Brain microvascular endothelial cell (primary cell): ENCODE measurements at regions not wholly inside any gene's neighbourhood (a gene's known extent, or its start where the extent isn't known, plus 50 kb on each side); places are given as distances from the start of the nearest gene placed in this dataset.

Experiments used
- DNase-seq: peaks from one replicate; pipeline ENCODE4 v3.0.0-alpha.2; 2020
- H3K27ac ChIP-seq: fragments of 250-450 bp; sonication (Bioruptor Pico); 2 replicates; pipeline ENCODE4 v1.5.1; 2020; ENCODE audit warnings: mild to moderate bottlenecking, moderate library complexity
- H3K27me3 ChIP-seq: fragments of 250-450 bp; sonication (Bioruptor Pico); replicated peaks from 2 replicates; pipeline ENCODE4 v1.5.1; 2020; ENCODE audit warnings: mild to moderate bottlenecking
- H3K36me3 ChIP-seq: fragments of 250-450 bp; sonication (Bioruptor Pico); replicated peaks from 2 replicates; pipeline ENCODE4 v1.5.1; 2020; ENCODE audit warnings: mild to moderate bottlenecking
- H3K4me3 ChIP-seq: 2 replicates; pipeline ENCODE4 v1.5.1; 2011; ENCODE audit warnings: low read depth, mild to moderate bottlenecking, control low read depth, low read length, moderate library complexity
- CTCF ChIP-seq: IDR thresholded peaks from 2 replicates; pipeline ENCODE4 v1.5.1; 2011; ENCODE audit warnings: low read depth, mild to moderate bottlenecking, moderate library complexity, low read length, control low read depth, inconsistent platforms; ENCODE audit errors: missing control alignments
- in situ Hi-C: cut with HindIII; loops from 2 replicates; pipeline ENCODE4 v1.10.0; 2017; ENCODE audit warnings: low sequenced_read_pairs, low pct_ligation_motif_present

DNA sequence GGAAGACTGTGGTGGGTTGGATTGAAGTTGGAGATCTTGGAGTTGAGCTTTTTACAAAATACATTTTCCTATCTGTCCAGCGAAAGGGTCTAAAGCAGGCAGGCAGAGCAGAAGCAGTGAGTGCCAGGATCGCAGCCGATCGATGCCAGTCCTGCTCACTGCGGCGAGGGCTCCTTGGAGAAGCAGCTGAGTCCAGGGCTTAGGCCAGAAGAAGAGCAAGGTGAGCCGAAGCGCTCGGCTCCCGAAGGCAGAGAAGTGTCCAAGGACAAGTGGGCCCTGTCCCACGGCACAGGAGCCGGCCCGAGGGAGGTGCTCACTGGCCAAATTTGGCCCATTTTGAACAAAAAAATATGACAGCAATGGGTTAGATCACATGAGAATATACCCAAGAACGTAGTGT lies 637.8 kb downstream of the BRD1 start:
- Histone ChIP-seq H3K36me3 (no peaks in the 10 kb centered on the region), H3K27me3 (no peaks in the 10 kb centered on the region), H3K4me3 (no peak overlapping the region), H3K27ac (no peak overlapping the region)
- in situ Hi-C loops = no loop called here
- no peak for DNase-seq
- no peak for TF ChIP-seq CTCF

DNA sequence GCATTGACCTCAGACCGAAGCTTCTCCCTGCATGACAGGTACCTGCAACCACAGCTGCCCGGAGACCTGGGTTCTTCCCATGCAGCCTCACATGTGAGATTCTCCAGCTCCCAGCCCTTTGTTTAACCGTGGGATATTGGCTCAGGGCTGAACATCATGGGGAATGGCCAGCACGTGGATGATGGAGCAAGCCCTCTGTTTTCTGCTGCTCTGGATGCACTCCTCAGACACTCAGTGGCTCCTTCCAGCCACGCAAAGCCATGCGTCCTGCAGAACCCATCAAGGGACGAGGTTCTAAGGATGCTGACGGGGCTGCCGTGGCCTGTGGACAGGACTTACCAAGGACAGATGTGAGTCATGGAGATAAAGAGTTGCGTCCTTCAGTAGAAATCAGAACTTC lies 639.1 kb downstream of the BRD1 start:
- no peak for TF ChIP-seq CTCF
- Histone ChIP-seq H3K27me3 (no peaks in the 10 kb centered on the region), H3K4me3 (no peak overlapping the region), H3K36me3 (no peaks in the 10 kb centered on the region), H3K27ac (no peak overlapping the region)
- in situ Hi-C loops = no loop called here
- DNase-seq = no peak

- no peak for DNase-seq
- Histone ChIP-seq H3K4me3 (no peak overlapping the region), H3K27ac (no peak overlapping the region), H3K36me3 (no peaks in the 10 kb centered on the region), H3K27me3 (no peaks in the 10 kb centered on the region)
- no peak for TF ChIP-seq CTCF
- in situ Hi-C loops = no loop called here
Measured at GRCh38 chr22:49188091-49188490, 639.6 kb downstream of the BRD1 start.

DNA sequence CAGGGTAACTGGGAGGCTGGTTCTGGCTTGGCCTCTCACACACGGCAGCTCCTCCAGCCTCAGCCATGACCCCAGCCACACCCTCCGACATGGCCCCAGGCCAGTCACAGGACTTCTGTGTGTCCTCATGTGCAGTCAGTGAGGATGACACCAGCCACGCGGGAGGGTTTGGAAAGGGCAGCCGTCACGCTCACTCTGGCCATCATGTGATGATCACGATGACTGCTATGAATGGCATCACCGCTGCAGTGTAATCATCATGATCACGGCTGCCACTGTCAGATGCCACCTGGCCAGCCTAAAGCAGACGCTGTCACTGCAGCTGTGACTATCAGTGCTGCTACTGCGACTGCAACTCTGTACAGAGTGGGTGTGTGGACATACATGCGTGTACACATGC lies 640.9 kb downstream of the BRD1 start:
- DNase-seq = no peak
- no peaks in the 10 kb centered on the region for H3K36me3 ChIP-seq
- H3K4me3 ChIP-seq = no peak overlapping the region
- in situ Hi-C loops = no loop called here
- no peaks in the 10 kb centered on the region for H3K27me3 ChIP-seq
- H3K27ac ChIP-seq = no peak overlapping the region
- no peak for TF ChIP-seq CTCF

- TF ChIP-seq CTCF = no peak
- Histone ChIP-seq H3K4me3 (no peak overlapping the region), H3K27ac (no peak overlapping the region), H3K27me3 (no peaks in the 10 kb centered on the region), H3K36me3 (no peaks in the 10 kb centered on the region)
- DNase-seq = no peak
- in situ Hi-C loops = no loop called here
Measured at GRCh38 chr22:49186293-49186692, 641.4 kb downstream of the BRD1 start.

DNA sequence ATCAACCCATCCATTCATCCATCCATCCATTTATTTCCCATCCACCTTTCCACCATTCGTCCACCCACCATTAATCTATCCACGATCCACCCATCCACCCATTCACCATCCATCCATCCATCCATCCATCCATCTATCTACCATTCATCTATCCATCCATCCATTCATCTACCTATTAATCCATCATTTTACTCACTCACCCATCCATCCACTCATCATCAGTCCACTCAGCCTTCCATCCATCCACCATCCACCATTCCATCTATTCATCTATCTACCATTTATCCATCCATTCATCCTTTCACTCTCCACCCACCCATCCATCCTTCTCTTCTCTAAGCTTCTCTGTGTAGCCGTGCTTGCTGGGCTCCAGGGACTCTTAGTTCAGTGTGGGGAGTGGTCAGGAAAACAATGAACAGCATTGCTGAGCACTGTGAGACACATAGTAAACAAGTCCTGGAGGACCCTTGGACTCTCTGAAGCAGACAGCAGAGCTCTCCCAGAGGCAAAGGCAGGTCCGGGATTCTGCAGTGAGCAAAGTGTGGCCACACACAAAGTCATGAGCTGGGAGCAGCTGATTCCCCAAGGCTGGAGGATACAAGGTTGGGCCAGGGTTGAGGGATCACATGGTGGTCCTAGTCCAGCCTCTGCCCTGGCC lies 642.2 kb downstream of the BRD1 start:
- Histone ChIP-seq H3K27me3 (no peaks in the 10 kb centered on the region), H3K4me3 (no peak overlapping the region), H3K36me3 (no peaks in the 10 kb centered on the region), H3K27ac (no peak overlapping the region)
- in situ Hi-C loops = no loop called here
- DNase-seq = no peak
- TF ChIP-seq CTCF = no peak
